ENCODE measurements at regions not wholly inside any gene's neighbourhood (a gene's known extent, or its start where the extent isn't known, plus 50 kb on each side); places are given as distances from the start of the nearest gene placed in this dataset.

GRCh38 chr11:30733748-30734147 is 147.6 kb upstream of the MPPED2 start:
- TF ChIP-seq CHD1 (IDR thresholded peaks at IDR 0.05; ENCODE audit: low read depth, low read length) (no peak), CTCF (conservative IDR thresholded peaks at IDR 0.05; ENCODE audit: low read depth, low read length) (no peak), FOS (IDR thresholded peaks at IDR 0.05; ENCODE audit: low read depth, low read length) (no peak), RFX5 (IDR thresholded peaks at IDR 0.05; ENCODE audit: low read depth, low read length) (no peak), MXI1 (IDR thresholded peaks at IDR 0.05; ENCODE audit: borderline replicate concordance, low read depth, low read length) (no peak), POLR2A (IDR thresholded peaks at IDR 0.05; ENCODE audit: low read depth, low read length) (no peak), RAD21 (IDR thresholded peaks at IDR 0.05; ENCODE audit: low read length) (no peak), CEBPB (IDR thresholded peaks at IDR 0.05; ENCODE audit: low read depth, low read length) (no peak)
